B cell (primary cell): ENCODE measurements at regions not wholly inside any gene's neighbourhood (a gene's known extent, or its start where the extent isn't known, plus 50 kb on each side); places are given as distances from the start of the nearest gene placed in this dataset.

Experiments used
- ATAC-seq: fragments of 200-7000 bp; cut with Tn5 transposase; one replicate; pipeline ENCODE4 v1.10.0; 2021; ENCODE audit warnings: low read depth, mild to moderate bottlenecking, moderate number of reproducible peaks, moderate library complexity
- CTCF ChIA-PET: fragments of 350-600 bp; sonication (Branson Sonifier 250); formaldehyde crosslinking; loops from one replicate; lab custom pipeline; 2021; ENCODE audit warnings: antibody characterized with exemption, inconsistent platforms; lab: Charles Lee
- POLR2A ChIA-PET: fragments of 350-600 bp; sonication (Branson Sonifier 250); formaldehyde crosslinking; loops from one replicate; lab custom pipeline; 2021; ENCODE audit warnings: antibody characterized with exemption; lab: Charles Lee
- DNase-seq: peaks from one replicate; pipeline ENCODE4 v3.0.0; 2013
- H2AFZ ChIP-seq: 2 replicates; pipeline ENCODE4 v1.6.1; 2012; ENCODE audit warnings: mild to moderate bottlenecking, low read depth, low read length; ENCODE audit not compliant: insufficient read depth, poor library complexity, severe bottlenecking
- H3K27ac ChIP-seq, 2 donors: 1 replicate in 1 of 2; 2 replicates in 1 of 2; pipeline ENCODE4 v1.5.1; 2012 to 2013; ENCODE audit warnings: low read length in 2 of 2, mild to moderate bottlenecking in 2 of 2, moderate library complexity in 1 of 2
- H3K27me3 ChIP-seq, 4 experiments: fragments of 200-600 bp in 1 of 4; sonication (generic) in 1 of 4; replicated peaks in 1 of 4; 1 replicate in 2 of 4; 2 replicates in 2 of 4; pipeline versions ENCODE4 v1.6.1 to v1.7.0; 2013 to 2016; ENCODE audit warnings: low read length in 3 of 4, mild to moderate bottlenecking in 2 of 4, mixed read lengths in 1 of 4, moderate library complexity in 1 of 4; ENCODE audit not compliant: insufficient read depth in 4 of 4, control insufficient read depth in 3 of 4; ENCODE audit errors: control extremely low read depth in 1 of 4
- H3K36me3 ChIP-seq, 2 experiments: replicated peaks in 1 of 2; 1 replicate in 1 of 2; 2 replicates in 1 of 2; pipeline versions ENCODE4 v1.6.1 to v1.7.1; 2013; ENCODE audit warnings: low read length in 1 of 2; ENCODE audit not compliant: insufficient read depth in 2 of 2, control insufficient read depth in 1 of 2; ENCODE audit errors: control extremely low read depth in 1 of 2, extremely low read depth in 1 of 2
- H3K4me1 ChIP-seq, 2 donors: fragments of 200-600 bp in 1 of 2; sonication (generic) in 1 of 2; 1 replicate in 1 of 2; 2 replicates in 1 of 2; pipeline versions ENCODE4 v1.5.1 to v1.6.1; 2013 to 2017; ENCODE audit warnings: low read length in 2 of 2; ENCODE audit not compliant: control insufficient read depth in 2 of 2, insufficient read depth in 2 of 2
- H3K4me2 ChIP-seq: replicated peaks from 2 replicates; pipeline ENCODE3; 2012; ENCODE audit warnings: mild to moderate bottlenecking, low read depth, low read length; ENCODE audit not compliant: poor library complexity, severe bottlenecking
- H3K4me3 ChIP-seq, 5 experiments: fragments of 200-600 bp in 1 of 5; sonication (generic) in 1 of 5; 1 replicate in 3 of 5; 2 replicates in 2 of 5; pipeline versions ENCODE4 v1.5.1 to v1.7.0; 2011 to 2016; ENCODE audit warnings: low read length in 4 of 5, mild to moderate bottlenecking in 4 of 5, low read depth in 2 of 5, control low read depth in 1 of 5, moderate library complexity in 1 of 5; ENCODE audit not compliant: insufficient read depth in 1 of 5; ENCODE audit errors: control extremely low read depth in 1 of 5, extremely low read depth in 1 of 5
- H3K79me2 ChIP-seq: fragments of 200-600 bp; sonication (generic); one replicate; pipeline ENCODE4 v1.6.0; 2016; ENCODE audit warnings: low read length; ENCODE audit not compliant: control insufficient read depth, insufficient read depth
- H3K9ac ChIP-seq: fragments of 200-600 bp; sonication (generic); 2 replicates; pipeline ENCODE4 v1.6.1; 2017; ENCODE audit warnings: mild to moderate bottlenecking, low read length, moderate library complexity
- H3K9me3 ChIP-seq, 3 donors: one replicate each; pipeline versions ENCODE4 v1.6.1 to v1.7.1; 2013; ENCODE audit warnings: low read length in 2 of 3; ENCODE audit not compliant: control insufficient read depth in 2 of 3, insufficient read depth in 1 of 3; ENCODE audit errors: control extremely low read depth in 1 of 3
- H4K20me1 ChIP-seq: 2 replicates; pipeline ENCODE4 v1.6.0; 2012; ENCODE audit warnings: mild to moderate bottlenecking, low read length; ENCODE audit not compliant: insufficient read depth, control insufficient read depth, poor library complexity, severe bottlenecking
- H3K27ac Mint-ChIP-seq: one replicate; pipeline ENCODE4 v1.8.0; 2021; ENCODE audit warnings: mixed read lengths
- H3K27me3 Mint-ChIP-seq: one replicate; pipeline ENCODE4 v1.8.0; 2021; ENCODE audit warnings: mixed read lengths
- H3K4me1 Mint-ChIP-seq: one replicate; pipeline ENCODE4 v1.8.0; 2021; ENCODE audit warnings: mixed read lengths
- H3K4me3 Mint-ChIP-seq: one replicate; pipeline ENCODE4 v1.8.0; 2021; ENCODE audit warnings: mixed read lengths
- H3K9me3 Mint-ChIP-seq: one replicate; pipeline ENCODE4 v1.8.0; 2022; ENCODE audit warnings: mixed read lengths; ENCODE audit not compliant: insufficient read depth
- CTCF ChIP-seq: fragments of 200-600 bp; IDR thresholded peaks from one replicate; pipeline ENCODE4 v1.8.0; 2022; ENCODE audit warnings: antibody characterized with exemption, mild to moderate bottlenecking
- EZH2 ChIP-seq: IDR thresholded peaks from 2 replicates; pipeline ENCODE4 v1.6.1; 2012; ENCODE audit warnings: borderline replicate concordance, low read depth, mild to moderate bottlenecking, moderate library complexity, low read length; ENCODE audit not compliant: insufficient read depth, poor library complexity, severe bottlenecking
- WGBS: methylation state at CpG from one replicate; pipeline ENCODE4 v1.1.5; 2013; ENCODE audit warnings: missing lambda C conversion rate; ENCODE audit not compliant: insufficient coverage; 5-methylcytosine and 5-hydroxymethylcytosine counted together
- intact Hi-C: fragments of 100-400 bp; cut with micrococcal nuclease; formaldehyde crosslinking; loops from one replicate; pipeline ENCODE4 v1.10.0; 2022

- Mint-ChIP-seq H3K4me3 (no peak overlapping the region), H3K27ac (no peak overlapping the region), H3K9me3 (no peaks in the 10 kb centered on the region), H3K4me1 (no peaks in the 10 kb centered on the region), H3K27me3 (no peaks in the 10 kb centered on the region)
- no peak for TF ChIP-seq CTCF
- ChIA-PET POLR2A (no interaction called here), CTCF (no interaction called here)
- Histone ChIP-seq H3K9me3 (peaks cover 0 to 8% (median 0%) of the 10 kb centered on the region in 3 donors), H4K20me1 (no peaks in the 10 kb centered on the region), H3K27me3 (no peaks in the 10 kb centered on the region), H3K27ac (no peak overlapping the region), H3K4me3 (no peak overlapping the region), H3K36me3 (no peaks in the 10 kb centered on the region), H3K79me2 (no peaks in the 10 kb centered on the region), H3K9ac (no peak overlapping the region), H3K4me2 (no peak overlapping the region), H3K4me1 (no peaks in the 10 kb centered on the region), H2AFZ (no peak overlapping the region)
- ATAC-seq (no peak), DNase-seq (no peak)
- WGBS = no CpG with 5 or more reads among the region's 6 CpGs
- intact Hi-C loops = no loop called here
Measured at GRCh38 chr14:97791072-97791471, 993.9 kb downstream of the VRK1 start.

GRCh38 chr14:97791906-97792305 lies 994.7 kb downstream of the VRK1 start:
- TF ChIP-seq CTCF (no peak), EZH2 (no peak)
- DNase-seq (no peak), ATAC-seq (no peak)
- POLR2A ChIA-PET = no interaction called here
- no peaks in the 10 kb centered on the region for H3K36me3 ChIP-seq
- H3K4me1 ChIP-seq = no peaks in the 10 kb centered on the region
- 75% methylated on average over 2 of the region's 8 CpGs for WGBS
- H2AFZ ChIP-seq = no peak overlapping the region
- Mint-ChIP-seq H3K4me1 (no peaks in the 10 kb centered on the region), H3K27me3 (no peaks in the 10 kb centered on the region), H3K27ac (no peak overlapping the region), H3K9me3 (no peaks in the 10 kb centered on the region), H3K4me3 (no peak overlapping the region)
- H4K20me1 ChIP-seq = no peaks in the 10 kb centered on the region
- no peak overlapping the region for H3K27ac ChIP-seq
- CTCF ChIA-PET = no interaction called here
- H3K9ac ChIP-seq = no peak overlapping the region
- H3K4me2 ChIP-seq = no peak overlapping the region
- no peaks in the 10 kb centered on the region for H3K79me2 ChIP-seq
- H3K27me3 ChIP-seq = no peaks in the 10 kb centered on the region
- intact Hi-C loops = no loop called here
- H3K9me3 ChIP-seq = peaks cover 0 to 8% (median 0%) of the 10 kb centered on the region in 3 donors
- no peak overlapping the region for H3K4me3 ChIP-seq
